GM21390 (cell line): ENCODE measurements at regions not wholly inside any gene's neighbourhood (a gene's known extent, or its start where the extent isn't known, plus 50 kb on each side); places are given as distances from the start of the nearest gene placed in this dataset.
"Not testable (repeated sequence)": the region's sequence is repeated elsewhere in the genome, so short reads cannot be mapped to it uniquely, and the experiment has no call there.

Experiments used
- ATAC-seq: cut with Tn5 transposase; IDR thresholded peaks from one replicate; pipeline ENCODE4 v1.9.1; 2021; ENCODE audit not compliant: unreplicated experiment

GRCh38 chr2:175432793-175433192 is 251.3 kb upstream of the ATP5MC3 start:
- ATAC-seq, result no peak

GRCh38 chr2:175432021-175432420 is 250.5 kb upstream of the ATP5MC3 start:
- ATAC-seq, result no peak

GRCh38 chr2:175431101-175431946 is 249.8 kb upstream of the ATP5MC3 start:
- no peak for ATAC-seq

GRCh38 chr2:175430236-175430635 is 248.7 kb upstream of the ATP5MC3 start:
- ATAC-seq, result no peak

- no peak for ATAC-seq
Observed at GRCh38 chr2:175418224-175418835, 236.8 kb upstream of the ATP5MC3 start.

GRCh38 chr2:175414882-175415487 is 233.5 kb upstream of the ATP5MC3 start:
- ATAC-seq, result no peak

GRCh38 chr2:175414191-175414881 is 232.8 kb upstream of the ATP5MC3 start:
- no peak for ATAC-seq

GRCh38 chr2:175410941-175411340 is 229.4 kb upstream of the ATP5MC3 start:
- not testable (repeated sequence) for ATAC-seq

GRCh38 chr2:175404839-175405238 is 223.3 kb upstream of the ATP5MC3 start:
- no peak for ATAC-seq

GRCh38 chr2:175403599-175404221 is 222.2 kb upstream of the ATP5MC3 start:
- ATAC-seq, result no peak

GRCh38 chr2:175402571-175402970 is 221.1 kb upstream of the ATP5MC3 start:
- ATAC-seq, result no peak

- ATAC-seq, result no peak
Observed at GRCh38 chr2:175401956-175402469, 220.5 kb upstream of the ATP5MC3 start.

GRCh38 chr2:175400975-175401374 is 219.5 kb upstream of the ATP5MC3 start:
- no peak for ATAC-seq

- ATAC-seq, result no peak
Observed at GRCh38 chr2:175399326-175399725, 217.8 kb upstream of the ATP5MC3 start.

GRCh38 chr2:175398848-175399247 is 217.3 kb upstream of the ATP5MC3 start:
- ATAC-seq, result no peak

GRCh38 chr2:175396696-175397095 is 215.2 kb upstream of the ATP5MC3 start:
- ATAC-seq, result no peak

GRCh38 chr2:175393851-175394250 is 212.3 kb upstream of the ATP5MC3 start:
- no peak for ATAC-seq

- no peak for ATAC-seq
Observed at GRCh38 chr2:175383286-175383685, 201.8 kb upstream of the ATP5MC3 start.

- ATAC-seq, result no peak
Observed at GRCh38 chr2:175373729-175374128, 192.2 kb upstream of the ATP5MC3 start.
